ENCODE measurements at regions not wholly inside any gene's neighbourhood (a gene's known extent, or its start where the extent isn't known, plus 50 kb on each side); places are given as distances from the start of the nearest gene placed in this dataset.

DNA sequence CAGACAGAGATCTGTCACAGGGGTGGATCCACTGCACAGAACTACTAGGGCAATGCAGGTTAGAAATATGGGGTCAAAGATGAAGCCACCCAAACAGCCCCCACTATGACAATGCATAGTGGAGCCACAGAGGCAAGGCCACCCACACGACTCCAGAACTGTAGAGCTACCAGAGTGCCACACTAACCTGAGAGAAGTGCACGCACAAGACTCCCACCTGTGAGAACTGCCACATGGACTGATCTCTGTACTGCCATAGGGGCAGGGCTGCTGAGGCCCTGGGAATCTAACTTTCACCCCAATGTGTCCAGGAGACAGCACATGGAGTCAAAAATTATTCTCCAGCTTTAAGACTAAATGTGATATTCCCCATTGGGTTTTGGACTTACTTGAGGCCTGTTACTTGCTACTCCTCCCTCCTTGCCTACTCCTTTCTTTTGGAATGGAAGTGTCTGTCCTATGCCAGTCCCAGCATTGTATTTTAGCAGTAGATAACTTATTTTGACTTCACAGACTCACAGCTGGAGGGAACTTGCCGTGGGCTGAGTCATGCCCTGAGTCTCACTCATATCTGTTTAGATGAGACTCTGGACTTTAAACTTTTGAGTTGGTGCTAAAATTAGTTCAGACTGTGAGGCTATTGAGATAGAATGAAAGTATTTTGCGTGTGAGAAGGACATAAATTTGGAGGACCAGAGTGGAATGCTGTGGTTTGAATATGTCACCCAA lies 853.3 kb downstream of the MAT2B start:
- no peaks in the 10 kb centered on the region for H3K9me2 ChIP-seq (replicated peaks; ENCODE audit: insufficient read depth)
- no peaks in the 10 kb centered on the region for H4K20me1 ChIP-seq (ENCODE audit: insufficient read depth, poor library complexity, severe bottlenecking)
- no peaks in the 10 kb centered on the region for H3K36me3 ChIP-seq (replicated peaks; ENCODE audit: insufficient read depth, low read depth)
- H3K4me2 ChIP-seq = peak overlapping the region; percentile 39
- H3K4me1 ChIP-seq (ENCODE audit: insufficient read depth) = peaks cover 13% of the 10 kb centered on the region
- no peaks in the 10 kb centered on the region for H3K9me3 ChIP-seq (ENCODE audit: low read depth)
- no peaks in the 10 kb centered on the region for H3K27me3 ChIP-seq
- H3K79me2 ChIP-seq = no peaks in the 10 kb centered on the region
- TF ChIP-seq, protein P1, sequence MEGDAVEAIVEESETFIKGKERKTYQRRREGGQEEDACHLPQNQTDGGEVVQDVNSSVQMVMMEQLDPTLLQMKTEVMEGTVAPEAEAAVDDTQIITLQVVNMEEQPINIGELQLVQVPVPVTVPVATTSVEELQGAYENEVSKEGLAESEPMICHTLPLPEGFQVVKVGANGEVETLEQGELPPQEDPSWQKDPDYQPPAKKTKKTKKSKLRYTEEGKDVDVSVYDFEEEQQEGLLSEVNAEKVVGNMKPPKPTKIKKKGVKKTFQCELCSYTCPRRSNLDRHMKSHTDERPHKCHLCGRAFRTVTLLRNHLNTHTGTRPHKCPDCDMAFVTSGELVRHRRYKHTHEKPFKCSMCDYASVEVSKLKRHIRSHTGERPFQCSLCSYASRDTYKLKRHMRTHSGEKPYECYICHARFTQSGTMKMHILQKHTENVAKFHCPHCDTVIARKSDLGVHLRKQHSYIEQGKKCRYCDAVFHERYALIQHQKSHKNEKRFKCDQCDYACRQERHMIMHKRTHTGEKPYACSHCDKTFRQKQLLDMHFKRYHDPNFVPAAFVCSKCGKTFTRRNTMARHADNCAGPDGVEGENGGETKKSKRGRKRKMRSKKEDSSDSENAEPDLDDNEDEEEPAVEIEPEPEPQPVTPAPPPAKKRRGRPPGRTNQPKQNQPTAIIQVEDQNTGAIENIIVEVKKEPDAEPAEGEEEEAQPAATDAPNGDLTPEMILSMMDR (IDR thresholded peaks at IDR 0.05; ENCODE audit: poor library complexity) = no peak
- TF ChIP-seq EZH2phosphoT487 (IDR thresholded peaks at IDR 0.05; ENCODE audit: low read depth, severe bottlenecking, unreplicated experiment) (no peak), EZH2 (IDR thresholded peaks at IDR 0.05; ENCODE audit: borderline replicate concordance) (no peak)
- WGBS (ENCODE audit: low lambda C conversion rate, missing lambda C conversion rate) = 60% methylated on average over 4 of the region's 4 CpGs
- no peak overlapping the region for H3K4me3 ChIP-seq
- H2AFZ ChIP-seq = no peak overlapping the region
- peak overlapping the region; percentile 54 for H3K27ac ChIP-seq
- peak; percentile 37 for DNase-seq (ENCODE audit: low spot score)

DNA sequence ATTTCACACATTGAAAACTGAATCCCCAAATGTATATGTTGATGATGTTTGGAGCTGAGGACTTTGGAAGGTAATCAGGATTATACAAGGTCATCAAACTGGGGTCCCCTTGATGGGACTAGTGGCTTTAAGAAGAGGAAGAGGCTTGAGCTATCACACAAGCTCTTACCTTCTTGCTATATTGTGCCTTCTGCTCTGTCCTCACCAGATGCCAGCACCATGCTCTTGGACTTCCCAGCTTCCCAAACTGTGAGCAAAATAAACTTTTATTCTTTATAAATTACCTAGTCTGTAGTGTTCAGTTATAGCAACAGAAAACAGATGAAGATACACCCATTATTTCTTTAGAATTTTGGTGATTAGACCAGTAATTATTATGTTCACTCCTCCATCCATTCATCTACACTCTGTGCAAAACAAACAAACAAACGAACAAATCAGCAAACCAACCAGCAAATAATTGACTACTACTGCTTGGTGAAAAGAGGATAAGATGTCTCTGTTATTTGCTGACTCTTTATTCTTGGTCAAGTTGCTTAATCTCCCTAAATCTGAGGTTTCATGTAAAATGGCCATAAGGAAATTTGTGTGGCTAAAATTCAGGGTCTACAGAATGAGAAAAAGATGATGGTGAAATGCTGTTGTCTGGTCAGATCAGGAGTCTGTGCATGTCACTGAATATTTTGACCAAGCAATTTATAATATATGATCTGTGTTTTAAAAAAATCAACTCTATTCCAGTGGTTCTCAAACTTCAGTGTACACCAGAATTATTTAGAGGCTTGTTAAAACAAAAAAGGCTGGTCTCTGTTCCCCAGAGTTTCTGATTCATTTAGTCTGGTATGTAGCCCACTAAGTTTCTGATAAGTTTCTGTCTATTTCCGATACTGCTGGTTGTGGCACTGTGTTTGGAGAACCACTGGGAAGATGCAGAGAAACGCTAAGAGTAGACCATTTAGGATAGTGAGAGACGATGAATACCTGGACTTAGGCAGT lies 854.1 kb downstream of the MAT2B start:
- Histone ChIP-seq H3K27me3 (no peaks in the 10 kb centered on the region), H2AFZ (no peak overlapping the region), H3K27ac (peak overlapping the region; percentile 46), H3K36me3 (replicated peaks; ENCODE audit: insufficient read depth, low read depth) (no peaks in the 10 kb centered on the region), H3K9me2 (replicated peaks; ENCODE audit: insufficient read depth) (no peaks in the 10 kb centered on the region), H4K20me1 (ENCODE audit: insufficient read depth, poor library complexity, severe bottlenecking) (no peaks in the 10 kb centered on the region), H3K79me2 (no peaks in the 10 kb centered on the region), H3K4me1 (ENCODE audit: insufficient read depth) (peaks cover 7% of the 10 kb centered on the region), H3K4me2 (peak overlapping the region; percentile 39), H3K4me3 (no peak overlapping the region), H3K9me3 (ENCODE audit: low read depth) (no peaks in the 10 kb centered on the region)
- WGBS (ENCODE audit: low lambda C conversion rate, missing lambda C conversion rate) = 86% methylated on average over 4 of the region's 4 CpGs
- DNase-seq (ENCODE audit: low spot score) = no peak
- no peak for TF ChIP-seq EZH2 (IDR thresholded peaks at IDR 0.05; ENCODE audit: borderline replicate concordance)
- no peak for TF ChIP-seq EZH2phosphoT487 (IDR thresholded peaks at IDR 0.05; ENCODE audit: low read depth, severe bottlenecking, unreplicated experiment)
- TF ChIP-seq, protein P1 (IDR thresholded peaks at IDR 0.05; ENCODE audit: poor library complexity) = no peak

DNA sequence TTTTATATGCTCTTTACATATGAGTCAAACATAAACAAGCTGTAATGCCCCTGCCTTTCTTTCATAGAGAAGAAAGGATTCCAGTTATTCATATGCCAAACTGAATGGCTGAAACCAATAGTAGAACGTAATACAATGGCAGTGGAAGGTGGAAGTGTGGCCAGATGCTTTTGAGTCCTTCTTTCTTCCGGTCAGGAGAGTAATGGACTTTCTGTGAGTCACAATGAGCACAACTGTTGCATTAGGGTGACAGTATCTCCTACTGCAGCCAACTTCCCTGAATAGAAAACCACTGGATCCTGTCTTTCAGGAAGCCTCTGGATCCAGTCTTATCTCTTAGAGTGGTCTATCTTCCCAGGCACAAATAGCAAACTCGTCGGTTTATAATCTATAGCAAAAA lies 855.2 kb downstream of the MAT2B start:
- no peak overlapping the region for H3K27ac ChIP-seq
- H3K9me3 ChIP-seq (ENCODE audit: low read depth) = no peaks in the 10 kb centered on the region
- no peaks in the 10 kb centered on the region for H3K9me2 ChIP-seq (replicated peaks; ENCODE audit: insufficient read depth)
- no peaks in the 10 kb centered on the region for H3K27me3 ChIP-seq
- no peaks in the 10 kb centered on the region for H3K36me3 ChIP-seq (replicated peaks; ENCODE audit: insufficient read depth, low read depth)
- 87% methylated on average over 4 of the region's 4 CpGs for WGBS (ENCODE audit: low lambda C conversion rate, missing lambda C conversion rate)
- H4K20me1 ChIP-seq (ENCODE audit: insufficient read depth, poor library complexity, severe bottlenecking) = no peaks in the 10 kb centered on the region
- H3K4me3 ChIP-seq = no peak overlapping the region
- H2AFZ ChIP-seq = no peak overlapping the region
- TF ChIP-seq, protein P1 (IDR thresholded peaks at IDR 0.05; ENCODE audit: poor library complexity) = no peak
- no peak for TF ChIP-seq EZH2 (IDR thresholded peaks at IDR 0.05; ENCODE audit: borderline replicate concordance)
- no peak for TF ChIP-seq EZH2phosphoT487 (IDR thresholded peaks at IDR 0.05; ENCODE audit: low read depth, severe bottlenecking, unreplicated experiment)
- peaks cover 5% of the 10 kb centered on the region for H3K4me1 ChIP-seq (ENCODE audit: insufficient read depth)
- DNase-seq (ENCODE audit: low spot score) = no peak
- no peaks in the 10 kb centered on the region for H3K79me2 ChIP-seq
- H3K4me2 ChIP-seq = no peak overlapping the region

All from hepatocyte (in vitro differentiated cells).